SK-N-MC (cell line): ENCODE measurements at regions not wholly inside any gene's neighbourhood (a gene's known extent, or its start where the extent isn't known, plus 50 kb on each side); places are given as distances from the start of the nearest gene placed in this dataset.

Experiments
- EZH2 ChIP-seq: fragments of 200-600 bp; sonication (generic); IDR thresholded peaks from one replicate; pipeline ENCODE4 v1.6.1; 2017; ENCODE audit warnings: antibody characterized with exemption
- FOXP2 ChIP-seq: optimal IDR thresholded peaks from 2 replicates; pipeline ENCODE3; 2011; ENCODE audit warnings: mild to moderate bottlenecking, moderate library complexity; ENCODE audit not compliant: insufficient read depth; ENCODE audit errors: extremely low read length, control extremely low read depth
- POLR2AphosphoS5 ChIP-seq: IDR thresholded peaks from 2 replicates; pipeline ENCODE4 v1.6.1; 2012; ENCODE audit warnings: mild to moderate bottlenecking, low read depth, low read length, borderline replicate concordance

DNA sequence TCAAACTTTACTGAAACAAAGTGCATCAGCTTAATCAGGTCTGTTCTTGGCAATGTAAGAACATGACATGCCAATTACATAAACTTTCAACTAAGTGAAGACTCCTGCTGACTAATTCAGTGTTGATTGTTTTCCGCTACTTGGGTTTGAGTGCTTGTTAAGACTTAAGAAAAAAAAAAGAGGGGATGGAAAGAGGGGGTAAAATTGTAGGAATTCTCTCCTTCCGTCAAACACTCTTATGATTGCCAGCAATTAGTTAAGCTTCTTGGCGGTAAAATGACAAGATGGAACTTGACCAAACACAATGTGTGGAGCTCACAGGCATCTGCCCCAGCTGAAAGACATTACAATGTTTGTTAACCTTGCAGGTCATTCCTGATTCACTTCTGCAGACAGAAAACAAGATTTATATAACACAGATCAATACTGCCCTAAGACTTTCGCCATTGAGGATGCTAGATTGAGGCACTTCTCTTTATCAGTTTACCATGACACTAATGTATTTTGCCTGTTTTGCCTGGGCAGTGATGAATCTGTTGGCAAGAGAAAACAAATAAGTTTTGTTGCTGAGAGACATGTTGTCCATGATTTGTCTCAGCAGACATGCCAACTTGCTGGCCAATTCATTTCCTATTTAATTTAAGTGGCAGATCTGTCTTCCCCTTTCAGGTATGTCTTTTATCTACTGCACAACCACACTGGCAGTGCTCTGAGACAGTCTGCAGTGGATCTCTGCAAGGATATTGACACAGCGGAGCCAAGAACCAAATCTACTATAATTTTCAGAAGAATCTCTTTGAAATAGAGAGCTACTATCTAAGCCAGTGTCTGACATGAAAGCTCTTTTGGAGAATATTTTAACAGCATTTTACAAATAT, 410.0 kb upstream of the KCNH7 start:
- TF ChIP-seq EZH2 = no peak
- TF ChIP-seq POLR2AphosphoS5 = no peak
- no peak for TF ChIP-seq FOXP2
